ENCODE measurements at regions not wholly inside any gene's neighbourhood (a gene's known extent, or its start where the extent isn't known, plus 50 kb on each side); places are given as distances from the start of the nearest gene placed in this dataset.

GRCh38 chr1:38169121-38169520 is 122.5 kb upstream of the POU3F1 start:
- dilution Hi-C loops (cut with MboI; ENCODE audit: extremely low pct_ligation_motif_present, low sequenced_read_pairs) = no loop called here
- CTCF ChIA-PET = no interaction called here
- FAIRE-seq = no peak

DNA sequence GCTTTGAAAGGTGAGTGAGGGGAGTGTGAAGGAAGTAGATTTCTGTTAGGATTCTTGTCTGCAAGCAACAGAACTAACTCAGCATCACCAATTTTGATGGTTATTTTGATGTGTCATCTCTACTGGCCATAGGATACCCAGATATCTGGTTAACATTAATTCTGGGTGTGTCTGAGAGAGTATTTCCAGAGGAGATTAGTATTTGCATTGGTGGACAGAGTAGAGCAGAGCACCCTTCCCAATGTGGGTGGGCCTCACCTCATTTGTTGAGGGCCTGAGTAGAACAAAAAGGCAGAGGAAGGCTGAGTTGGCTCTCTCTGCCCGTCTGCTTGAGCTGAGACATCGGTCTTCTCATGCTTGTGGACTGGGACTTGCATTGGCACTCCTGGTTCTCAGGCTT is 121.8 kb upstream of the POU3F1 start:
- FAIRE-seq (no peak), DNase-seq (ENCODE audit: low read depth, low spot score) (no peak)
- TF ChIP-seq GATA2 (IDR thresholded peaks at IDR 0.05; ENCODE audit: insufficient read depth, insufficient read length, low read depth, low read length) = no peak
- TF ChIP-seq CTCF (IDR thresholded peaks at IDR 0.05; ENCODE audit: extremely low read depth in 1 of 2, insufficient read depth in 1 of 2, low read depth in 1 of 2, low read length in 2 of 2) = no peak
- no peaks in the 10 kb centered on the region for H3K4me1 ChIP-seq (ENCODE audit: control insufficient read depth, extremely low read depth, insufficient read depth, low read length)
- H3K4me3 ChIP-seq (replicated peaks in 1 of 3; ENCODE audit: insufficient read depth in 1 of 3, low read depth in 1 of 3, low read length in 3 of 3) = no peak overlapping the region
- H3K9me1 ChIP-seq (replicated peaks; ENCODE audit: control insufficient read depth, extremely low read depth, insufficient read depth, low read length) = no peaks in the 10 kb centered on the region
- no peaks in the 10 kb centered on the region for H3K9me3 ChIP-seq (replicated peaks; ENCODE audit: control insufficient read depth, insufficient read depth, low read length)
- ChIA-PET POLR2A (no interaction called here), CTCF (no interaction called here)
- intact Hi-C loops (cut with micrococcal nuclease) = no loop called here
- BruUV-seq (replicated peaks) = no TSS peak
- H3K27ac ChIP-seq (ENCODE audit: insufficient read depth, low read depth, low read length) = no peak overlapping the region
- no peak overlapping the region for H2AFZ ChIP-seq (ENCODE audit: low read depth, low read length)
- no peaks in the 10 kb centered on the region for H3K27me3 ChIP-seq (ENCODE audit: control insufficient read depth in 2 of 2, insufficient read depth in 2 of 2, low read length in 2 of 2)
- dilution Hi-C loops (cut with MboI; ENCODE audit: extremely low pct_ligation_motif_present, low sequenced_read_pairs) = no loop called here
- no peaks in the 10 kb centered on the region for H3K36me3 ChIP-seq (ENCODE audit: control insufficient read depth in 2 of 2, extremely low read depth in 1 of 2, insufficient read depth in 2 of 2, low read length in 2 of 2)
- no peaks in the 10 kb centered on the region for H4K20me1 ChIP-seq (replicated peaks; ENCODE audit: control insufficient read depth, extremely low read depth, insufficient read depth, low read length)
- H3K9ac ChIP-seq (replicated peaks; ENCODE audit: extremely low read depth, insufficient read depth, low read length) = no peak overlapping the region
- H3K4me2 ChIP-seq (ENCODE audit: insufficient read depth, low read length) = no peak overlapping the region
- no peaks in the 10 kb centered on the region for H3K79me2 ChIP-seq (ENCODE audit: control insufficient read depth, insufficient read depth, low read length)

More at GRCh38 chr1:38169121-38169520, 122.5 kb upstream of the POU3F1 start:
- no peak overlapping the region for H3K27ac ChIP-seq (ENCODE audit: insufficient read depth, low read depth, low read length)
- no peaks in the 10 kb centered on the region for H4K20me1 ChIP-seq (replicated peaks; ENCODE audit: control insufficient read depth, extremely low read depth, insufficient read depth, low read length)
- H2AFZ ChIP-seq (ENCODE audit: low read depth, low read length) = no peak overlapping the region
- no peaks in the 10 kb centered on the region for H3K79me2 ChIP-seq (ENCODE audit: control insufficient read depth, insufficient read depth, low read length)
- H3K27me3 ChIP-seq (ENCODE audit: control insufficient read depth in 2 of 2, insufficient read depth in 2 of 2, low read length in 2 of 2) = no peaks in the 10 kb centered on the region
- H3K36me3 ChIP-seq (ENCODE audit: control insufficient read depth in 2 of 2, extremely low read depth in 1 of 2, insufficient read depth in 2 of 2, low read length in 2 of 2) = no peaks in the 10 kb centered on the region
- POLR2A ChIA-PET = no interaction called here
- H3K4me3 ChIP-seq (replicated peaks in 1 of 3; ENCODE audit: insufficient read depth in 1 of 3, low read depth in 1 of 3, low read length in 3 of 3) = no peak overlapping the region
- H3K4me2 ChIP-seq (ENCODE audit: insufficient read depth, low read length) = no peak overlapping the region
- no peaks in the 10 kb centered on the region for H3K9me1 ChIP-seq (replicated peaks; ENCODE audit: control insufficient read depth, extremely low read depth, insufficient read depth, low read length)
- no TSS peak for BruUV-seq (replicated peaks)
- TF ChIP-seq JUN (IDR thresholded peaks at IDR 0.05; ENCODE audit: borderline replicate concordance, insufficient read depth, insufficient read length, low read depth) = no peak
- no peak for TF ChIP-seq MYC (IDR thresholded peaks at IDR 0.05; ENCODE audit: low read depth, low read length)
- TF ChIP-seq EZH2 (IDR thresholded peaks at IDR 0.05; ENCODE audit: borderline replicate concordance, low read depth, low read length, severe bottlenecking) = no peak
- H3K4me1 ChIP-seq (ENCODE audit: control insufficient read depth, extremely low read depth, insufficient read depth, low read length) = no peaks in the 10 kb centered on the region
- intact Hi-C loops (cut with micrococcal nuclease) = no loop called here
- H3K9ac ChIP-seq (replicated peaks; ENCODE audit: extremely low read depth, insufficient read depth, low read length) = no peak overlapping the region
- DNase-seq (ENCODE audit: low read depth, low spot score) = no peak
- H3K9me3 ChIP-seq (replicated peaks; ENCODE audit: control insufficient read depth, insufficient read depth, low read length) = no peaks in the 10 kb centered on the region
